Upper lobe of left lung (tissue), 4 donors: ENCODE measurements at regions not wholly inside any gene's neighbourhood (a gene's known extent, or its start where the extent isn't known, plus 50 kb on each side); places are given as distances from the start of the nearest gene placed in this dataset.

Source experiments
- CTCF ChIP-seq, 6 experiments: fragments of 450-650 bp in 4 of 6; fragments of 200-600 bp in 2 of 6; sonication (generic) in 2 of 6; IDR thresholded peaks; one replicate each; pipeline ENCODE4 v1.5.1; 2016 to 2019; ENCODE audit warnings: antibody characterized with exemption in 6 of 6
- EP300 ChIP-seq, 4 donors: sonication (generic); formaldehyde crosslinking; IDR thresholded peaks; one replicate each; pipeline ENCODE4 v1.5.1; 2017; ENCODE audit warnings: antibody characterized with exemption in 4 of 4, control low read depth in 2 of 4
- POLR2A ChIP-seq, 4 donors: fragments of 450-650 bp; IDR thresholded peaks; one replicate each; pipeline ENCODE4 v1.5.1; 2016 to 2017; ENCODE audit warnings: antibody characterized with exemption in 4 of 4, mild to moderate bottlenecking in 2 of 4
- POLR2AphosphoS5 ChIP-seq, 2 donors: sonication (generic); formaldehyde crosslinking; IDR thresholded peaks; one replicate each; pipeline ENCODE4 v1.5.1; 2017; ENCODE audit warnings: antibody characterized with exemption in 2 of 2

GRCh38 chr1:36652011-36652410 is 169.3 kb upstream of the CSF3R start:
- TF ChIP-seq CTCF (IDR thresholded peaks at IDR 0.05) (no peak), EP300 (IDR thresholded peaks at IDR 0.05) (no peak), POLR2A (IDR thresholded peaks at IDR 0.05) (no peak), POLR2AphosphoS5 (IDR thresholded peaks at IDR 0.05) (no peak)
